ENCODE measurements at regions not wholly inside any gene's neighbourhood (a gene's known extent, or its start where the extent isn't known, plus 50 kb on each side); places are given as distances from the start of the nearest gene placed in this dataset.

GRCh38 chr5:166063261-166063660 is 2228.2 kb upstream of the WWC1 start:
- no peak for DNase-seq (ENCODE audit: low read depth)
- no peak overlapping the region for H3K4me3 ChIP-seq (ENCODE audit: low read depth, low read length)
- TF ChIP-seq CTCF (IDR thresholded peaks at IDR 0.05; ENCODE audit: low read depth, low read length) (no peak), MYC (IDR thresholded peaks at IDR 0.05; ENCODE audit: low read depth, low read length) (no peak), POLR2A (IDR thresholded peaks at IDR 0.05; ENCODE audit: extremely low read depth, insufficient read length) (no peak), MAX (IDR thresholded peaks at IDR 0.05; ENCODE audit: low read depth, low read length) (no peak)

- DNase-seq (ENCODE audit: low read depth): no peak
- no peak for TF ChIP-seq POLR2A (IDR thresholded peaks at IDR 0.05; ENCODE audit: extremely low read depth, insufficient read length)
- TF ChIP-seq MYC (IDR thresholded peaks at IDR 0.05; ENCODE audit: low read depth, low read length): no peak
- TF ChIP-seq MAX (IDR thresholded peaks at IDR 0.05; ENCODE audit: low read depth, low read length): no peak
- TF ChIP-seq CTCF (IDR thresholded peaks at IDR 0.05; ENCODE audit: low read depth, low read length): no peak
- H3K4me3 ChIP-seq (ENCODE audit: low read depth, low read length): no peak overlapping the region
These were observed 2222.7 kb upstream of the WWC1 start for GRCh38 chr5:166068547-166069335.

GRCh38 chr5:166073901-166074581 is 2217.4 kb upstream of the WWC1 start:
- DNase-seq (ENCODE audit: low read depth): no peak
- TF ChIP-seq POLR2A (IDR thresholded peaks at IDR 0.05; ENCODE audit: extremely low read depth, insufficient read length): no peak
- TF ChIP-seq MYC (IDR thresholded peaks at IDR 0.05; ENCODE audit: low read depth, low read length): no peak
- TF ChIP-seq MAX (IDR thresholded peaks at IDR 0.05; ENCODE audit: low read depth, low read length): no peak
- no peak for TF ChIP-seq CTCF (IDR thresholded peaks at IDR 0.05; ENCODE audit: low read depth, low read length)
- no peak overlapping the region for H3K4me3 ChIP-seq (ENCODE audit: low read depth, low read length)

- no peak overlapping the region for H3K4me3 ChIP-seq (ENCODE audit: low read depth, low read length)
- TF ChIP-seq MYC (IDR thresholded peaks at IDR 0.05; ENCODE audit: low read depth, low read length) (no peak), MAX (IDR thresholded peaks at IDR 0.05; ENCODE audit: low read depth, low read length) (no peak), CTCF (IDR thresholded peaks at IDR 0.05; ENCODE audit: low read depth, low read length) (no peak)
- peak; percentile 6 for DNase-seq (ENCODE audit: low read depth)
These were observed 2216.6 kb upstream of the WWC1 start for GRCh38 chr5:166074582-166075481.

GRCh38 chr5:166083183-166083959 is 2208.1 kb upstream of the WWC1 start:
- no peak overlapping the region for H3K4me3 ChIP-seq (ENCODE audit: low read depth, low read length)
- TF ChIP-seq MAX (IDR thresholded peaks at IDR 0.05; ENCODE audit: low read depth, low read length) (no peak), POLR2A (IDR thresholded peaks at IDR 0.05; ENCODE audit: extremely low read depth, insufficient read length) (no peak), CTCF (IDR thresholded peaks at IDR 0.05; ENCODE audit: low read depth, low read length) (no peak), MYC (IDR thresholded peaks at IDR 0.05; ENCODE audit: low read depth, low read length) (no peak)
- DNase-seq (ENCODE audit: low read depth): peak; percentile 11

Data from NB4 (cell line).